Peyer's patch (tissue), 4 donors: ENCODE measurements at regions not wholly inside any gene's neighbourhood (a gene's known extent, or its start where the extent isn't known, plus 50 kb on each side); places are given as distances from the start of the nearest gene placed in this dataset.

Experiments used
- DNase-seq, 3 donors: peaks; one replicate each; pipeline ENCODE4 v3.0.0-alpha.2; 2017 to 2019
- H3K27ac ChIP-seq, 4 donors: fragments of 200-600 bp; sonication (generic); one replicate each; pipeline ENCODE4 v1.5.1; 2016 to 2019
- H3K27me3 ChIP-seq, 2 donors: fragments of 200-600 bp; sonication (generic); one replicate each; pipeline ENCODE4 v1.5.1; 2019
- H3K36me3 ChIP-seq, 3 donors: fragments of 200-600 bp; sonication (generic); one replicate each; pipeline ENCODE4 v1.5.1; 2016 to 2019
- H3K4me1 ChIP-seq, 4 donors: fragments of 200-600 bp; sonication (generic); one replicate each; pipeline ENCODE4 v1.5.1; 2016 to 2019
- H3K4me3 ChIP-seq, 4 donors: fragments of 200-600 bp; sonication (generic); 1 replicate in 3 of 4; 2 replicates in 1 of 4; pipeline ENCODE4 v1.5.1; 2016 to 2019; ENCODE audit warnings: mild to moderate bottlenecking in 1 of 4
- H3K9me3 ChIP-seq, 4 donors: fragments of 200-600 bp; sonication (generic); one replicate each; pipeline ENCODE4 v1.5.1; 2016 to 2019; ENCODE audit warnings: mild to moderate bottlenecking in 1 of 4
- POLR2A ChIP-seq, 2 donors: fragments of 450-650 bp; IDR thresholded peaks; one replicate each; pipeline ENCODE4 v1.5.1; 2017; ENCODE audit warnings: antibody characterized with exemption in 2 of 2, mild to moderate bottlenecking in 2 of 2, moderate library complexity in 2 of 2
- TF ChIP-seq, protein P1 (sequence below), 6 experiments: fragments of 450-650 bp in 4 of 6; fragments of 200-600 bp in 2 of 6; sonication (generic) in 1 of 6; IDR thresholded peaks; one replicate each; pipeline ENCODE4 v1.5.1; 2017 to 2019; ENCODE audit warnings: antibody characterized with exemption in 6 of 6, mild to moderate bottlenecking in 3 of 6, moderate library complexity in 1 of 6

DNA sequence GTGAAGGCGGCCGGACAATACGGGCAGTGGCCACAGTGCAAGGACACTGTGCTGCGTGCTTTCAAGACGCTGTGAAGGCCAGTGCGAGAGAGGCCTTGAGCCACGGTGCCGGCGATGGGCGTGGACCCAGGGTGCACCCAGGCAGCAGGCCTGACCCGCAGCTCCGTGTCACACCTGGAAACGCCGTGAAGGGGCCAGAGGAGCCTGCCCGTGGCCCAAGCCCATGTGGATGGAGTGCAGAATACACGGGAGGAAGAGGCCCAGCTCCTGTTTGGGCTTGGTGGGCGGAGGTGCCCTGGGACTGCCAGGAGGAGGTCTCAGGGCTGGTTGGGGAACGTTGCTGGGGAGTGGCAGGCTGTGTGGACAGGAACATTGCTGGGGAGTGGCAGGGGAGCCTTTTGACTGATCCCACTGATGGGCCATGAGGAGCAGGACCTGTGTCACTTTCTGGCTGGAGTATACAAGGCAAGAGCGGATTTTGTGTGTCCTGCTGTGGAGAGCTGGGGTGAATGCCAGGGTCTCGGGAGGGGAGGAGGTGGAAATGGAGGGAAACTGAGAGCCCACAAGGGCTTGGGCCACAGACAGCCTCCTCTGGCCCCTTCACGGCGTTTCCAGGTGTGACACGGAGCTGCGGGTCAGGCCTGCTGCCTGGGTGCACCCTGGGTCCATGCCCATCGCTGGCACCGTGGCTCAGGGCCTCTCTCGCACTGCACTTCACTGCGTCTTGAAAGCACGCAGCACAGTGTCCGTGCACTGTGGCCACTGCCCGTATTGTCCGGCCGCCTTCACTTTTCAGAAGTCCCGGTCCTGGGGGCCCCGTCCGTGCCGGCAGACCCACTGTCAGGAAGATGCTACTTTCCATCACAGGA is 925.4 kb downstream of the BRD1 start:
- Histone ChIP-seq H3K27me3 (no peaks in the 10 kb centered on the region), H3K4me3 (no peak overlapping the region), H3K36me3 (no peaks in the 10 kb centered on the region), H3K27ac (no peak overlapping the region), H3K9me3 (no peaks in the 10 kb centered on the region), H3K4me1 (no peaks in the 10 kb centered on the region)
- DNase-seq: peak in 1 of 3 donors; percentile 31
- TF ChIP-seq POLR2A (IDR thresholded peaks at IDR 0.05): no peak
- TF ChIP-seq, protein P1, sequence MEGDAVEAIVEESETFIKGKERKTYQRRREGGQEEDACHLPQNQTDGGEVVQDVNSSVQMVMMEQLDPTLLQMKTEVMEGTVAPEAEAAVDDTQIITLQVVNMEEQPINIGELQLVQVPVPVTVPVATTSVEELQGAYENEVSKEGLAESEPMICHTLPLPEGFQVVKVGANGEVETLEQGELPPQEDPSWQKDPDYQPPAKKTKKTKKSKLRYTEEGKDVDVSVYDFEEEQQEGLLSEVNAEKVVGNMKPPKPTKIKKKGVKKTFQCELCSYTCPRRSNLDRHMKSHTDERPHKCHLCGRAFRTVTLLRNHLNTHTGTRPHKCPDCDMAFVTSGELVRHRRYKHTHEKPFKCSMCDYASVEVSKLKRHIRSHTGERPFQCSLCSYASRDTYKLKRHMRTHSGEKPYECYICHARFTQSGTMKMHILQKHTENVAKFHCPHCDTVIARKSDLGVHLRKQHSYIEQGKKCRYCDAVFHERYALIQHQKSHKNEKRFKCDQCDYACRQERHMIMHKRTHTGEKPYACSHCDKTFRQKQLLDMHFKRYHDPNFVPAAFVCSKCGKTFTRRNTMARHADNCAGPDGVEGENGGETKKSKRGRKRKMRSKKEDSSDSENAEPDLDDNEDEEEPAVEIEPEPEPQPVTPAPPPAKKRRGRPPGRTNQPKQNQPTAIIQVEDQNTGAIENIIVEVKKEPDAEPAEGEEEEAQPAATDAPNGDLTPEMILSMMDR (IDR thresholded peaks at IDR 0.05): no peak

DNA sequence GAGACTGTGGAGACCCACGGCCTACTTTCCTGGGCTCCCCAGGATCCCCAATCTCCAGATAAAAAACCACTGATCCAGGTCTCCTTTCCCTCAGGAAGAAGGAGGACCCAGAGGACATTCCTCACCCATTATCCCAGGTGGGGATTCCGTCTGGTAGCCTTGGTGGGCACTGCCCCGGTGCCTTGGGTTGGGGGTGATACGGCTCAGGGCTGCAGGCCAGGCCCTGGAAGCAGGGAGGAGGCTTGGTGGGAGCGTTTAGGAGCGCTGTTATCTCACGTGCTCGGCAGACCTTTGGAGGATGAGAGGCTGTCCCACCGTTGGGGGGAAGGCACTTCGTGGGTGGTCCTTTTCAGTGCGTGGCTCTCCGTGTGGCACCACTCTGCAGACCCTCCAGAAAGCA is 926.3 kb downstream of the BRD1 start:
- Histone ChIP-seq H3K4me1 (no peaks in the 10 kb centered on the region), H3K9me3 (no peaks in the 10 kb centered on the region), H3K27ac (no peak overlapping the region), H3K27me3 (no peaks in the 10 kb centered on the region), H3K36me3 (no peaks in the 10 kb centered on the region), H3K4me3 (no peak overlapping the region)
- no peak for DNase-seq
- TF ChIP-seq, protein P1 (IDR thresholded peaks at IDR 0.05): no peak
- no peak for TF ChIP-seq POLR2A (IDR thresholded peaks at IDR 0.05)

DNA sequence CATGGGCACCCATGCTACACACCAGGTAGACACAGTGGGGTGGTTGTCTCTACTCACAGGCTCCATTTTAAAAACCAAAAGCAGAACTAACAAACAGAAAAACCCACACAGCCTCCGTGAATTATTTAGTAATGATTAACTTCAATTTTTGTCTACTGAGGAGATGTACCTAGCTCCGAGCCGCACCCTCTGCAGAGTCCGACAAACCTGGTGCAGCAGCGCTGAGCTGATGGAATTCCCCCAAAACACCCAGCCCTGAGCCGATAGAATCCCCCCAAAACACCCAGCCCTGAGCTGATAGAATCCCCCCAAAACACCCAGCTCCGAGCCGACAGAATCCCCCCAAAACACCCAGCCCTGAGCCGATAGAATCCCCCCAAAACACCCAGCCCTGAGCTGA is 927.0 kb downstream of the BRD1 start:
- H3K36me3 ChIP-seq: no peaks in the 10 kb centered on the region
- TF ChIP-seq, protein P1 (IDR thresholded peaks at IDR 0.05): no peak
- H3K27ac ChIP-seq: no peak overlapping the region
- no peaks in the 10 kb centered on the region for H3K4me1 ChIP-seq
- no peaks in the 10 kb centered on the region for H3K9me3 ChIP-seq
- DNase-seq: no peak
- no peak overlapping the region for H3K4me3 ChIP-seq
- H3K27me3 ChIP-seq: no peaks in the 10 kb centered on the region

- no peak for DNase-seq
- Histone ChIP-seq H3K9me3 (no peaks in the 10 kb centered on the region), H3K27me3 (no peaks in the 10 kb centered on the region), H3K4me3 (no peak overlapping the region), H3K27ac (no peak overlapping the region), H3K36me3 (no peaks in the 10 kb centered on the region), H3K4me1 (no peaks in the 10 kb centered on the region)
- no peak for TF ChIP-seq POLR2A (IDR thresholded peaks at IDR 0.05)
- TF ChIP-seq, protein P1 (IDR thresholded peaks at IDR 0.05): no peak
Observed at GRCh38 chr22:48900327-48900597, 927.4 kb downstream of the BRD1 start.

DNA sequence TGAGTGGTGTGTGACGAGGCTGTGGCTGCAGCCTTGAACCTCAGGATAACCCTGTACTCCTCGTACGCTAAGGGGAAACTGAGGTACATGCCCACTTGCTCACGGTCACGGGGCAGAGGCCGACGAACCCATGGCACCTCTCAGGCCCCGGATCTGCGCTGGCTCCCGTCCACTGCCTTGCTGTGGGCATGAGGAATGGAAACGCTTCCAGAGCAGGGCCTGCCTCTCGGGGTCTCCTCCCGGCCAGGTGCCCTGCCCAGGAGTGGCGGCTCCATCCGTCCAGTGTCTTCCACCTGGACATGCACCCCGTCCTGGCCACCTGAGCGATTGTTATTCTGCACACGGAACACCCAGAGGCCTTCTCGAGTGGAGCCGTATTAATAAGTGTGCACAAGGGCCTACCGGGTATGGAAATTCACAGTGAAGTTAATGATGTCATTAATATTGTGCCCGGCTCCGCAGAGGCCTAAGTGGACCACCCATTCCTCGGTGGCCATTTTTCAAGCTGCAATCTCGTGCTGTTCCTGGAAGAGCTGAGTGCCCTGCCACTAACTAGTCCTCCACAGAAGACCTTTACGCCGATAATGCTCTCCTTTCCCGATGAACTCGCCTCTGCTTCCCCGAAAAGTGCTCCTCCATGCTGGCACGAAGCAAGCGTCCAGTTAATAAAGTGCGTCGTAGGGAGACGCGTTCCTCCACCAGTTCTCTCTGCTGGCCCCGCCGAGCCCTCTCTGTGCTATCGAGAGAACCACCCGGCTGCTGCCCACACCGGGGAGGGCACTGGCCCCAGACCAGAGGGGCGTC is 927.9 kb downstream of the BRD1 start:
- Histone ChIP-seq H3K27ac (no peak overlapping the region), H3K27me3 (no peaks in the 10 kb centered on the region), H3K9me3 (no peaks in the 10 kb centered on the region), H3K4me3 (no peak overlapping the region), H3K4me1 (no peaks in the 10 kb centered on the region), H3K36me3 (no peaks in the 10 kb centered on the region)
- no peak for TF ChIP-seq POLR2A (IDR thresholded peaks at IDR 0.05)
- TF ChIP-seq, protein P1 (IDR thresholded peaks at IDR 0.05): no peak
- DNase-seq: peak in 1 of 3 donors; percentile 46
